ENCODE measurements at regions not wholly inside any gene's neighbourhood (a gene's known extent, or its start where the extent isn't known, plus 50 kb on each side); places are given as distances from the start of the nearest gene placed in this dataset.
"Not testable (repeated sequence)": the region's sequence is repeated elsewhere in the genome, so short reads cannot be mapped to it uniquely, and the experiment has no call there.

- DNase-seq (ENCODE audit: low read depth) = no peak
Measured at GRCh38 chr20:22819112-22819511, 216.0 kb upstream of the SSTR4 start.

DNA sequence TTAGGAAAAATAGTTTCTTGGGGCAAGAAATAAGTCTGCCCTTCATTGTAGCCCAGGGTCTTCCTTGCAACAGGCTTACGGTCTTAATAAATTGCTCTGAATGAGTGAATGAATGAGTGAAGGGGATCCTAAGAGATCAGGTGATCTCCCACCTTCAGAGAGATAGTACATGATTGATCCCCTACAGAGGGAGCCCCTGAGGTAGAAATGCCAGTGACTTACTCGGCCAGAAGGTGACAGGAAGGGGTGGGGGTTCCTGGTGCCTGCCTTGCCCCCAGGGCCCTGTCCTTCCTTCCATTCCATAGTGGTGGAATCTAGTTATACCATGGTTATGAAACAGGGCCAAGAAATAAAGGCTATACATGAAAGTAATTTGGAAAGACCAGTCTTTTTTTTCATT, 215.3 kb upstream of the SSTR4 start:
- no peak for DNase-seq (ENCODE audit: low read depth)

GRCh38 chr20:22821081-22821727, 213.9 kb upstream of the SSTR4 start:
- no peak for DNase-seq (ENCODE audit: low read depth)

- DNase-seq (ENCODE audit: low read depth) = no peak
Measured at GRCh38 chr20:22821796-22822195, 213.3 kb upstream of the SSTR4 start.

DNA sequence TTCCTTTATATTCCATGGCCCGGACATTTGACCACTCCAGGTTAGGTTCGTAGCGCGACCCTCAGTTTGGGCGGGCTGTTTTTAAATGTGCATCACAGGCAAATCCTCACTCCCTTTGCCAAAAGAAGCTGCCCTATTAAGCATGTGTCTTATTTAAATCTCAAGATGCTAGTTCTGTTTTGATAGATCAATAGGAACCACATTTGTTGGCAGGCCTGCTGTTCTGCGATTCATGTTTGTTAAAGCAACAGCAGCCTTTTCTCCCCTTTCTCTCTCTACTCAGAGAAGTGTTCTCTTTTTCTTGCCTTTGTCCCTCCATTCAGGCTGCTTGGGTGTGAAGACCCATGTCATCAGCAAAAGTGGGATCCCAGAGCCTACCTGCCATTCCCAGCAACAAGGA, 212.0 kb upstream of the SSTR4 start:
- no peak for DNase-seq (ENCODE audit: low read depth)

DNA sequence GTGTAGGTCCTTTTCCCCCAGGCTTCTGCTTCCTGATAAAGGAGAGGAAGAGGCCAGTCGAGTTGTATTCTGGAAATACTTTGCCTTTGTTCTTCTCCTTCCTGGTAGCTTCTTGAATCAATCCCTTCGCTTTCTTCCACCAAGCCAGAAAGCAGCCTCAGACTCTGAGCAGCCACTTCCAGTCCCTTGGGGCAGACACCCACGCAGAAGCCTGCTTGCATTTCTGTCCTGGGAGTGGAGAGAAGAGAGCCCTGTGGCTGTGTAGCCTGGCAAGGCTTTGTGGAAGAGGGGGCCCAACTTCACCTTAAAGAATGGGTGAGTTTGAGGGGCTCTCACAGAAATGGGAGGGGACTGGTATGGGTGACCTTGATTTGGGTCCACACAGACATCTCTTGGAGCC, 211.0 kb upstream of the SSTR4 start:
- no peak for DNase-seq (ENCODE audit: low read depth)

DNA sequence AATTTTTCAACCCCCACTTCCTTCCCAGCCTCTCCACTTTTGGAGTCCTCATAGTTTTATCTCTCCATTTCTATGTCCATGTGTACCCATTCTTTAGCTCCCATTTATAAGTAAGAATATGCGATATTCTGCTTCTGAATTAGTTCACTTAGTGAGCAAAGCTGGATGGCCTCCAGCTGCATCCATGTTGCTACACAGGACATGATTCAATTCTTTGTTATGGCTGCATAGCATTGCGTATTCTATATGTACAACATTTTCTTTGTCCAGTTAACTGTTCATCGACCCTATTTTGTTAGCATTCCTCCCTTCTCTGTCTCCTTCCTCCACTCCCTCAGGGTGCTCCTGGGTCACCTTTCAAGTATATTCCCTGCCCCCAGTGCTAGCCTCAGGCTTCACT, 210.0 kb upstream of the SSTR4 start:
- no peak for DNase-seq (ENCODE audit: low read depth)

GRCh38 chr20:22825546-22825945, 209.6 kb upstream of the SSTR4 start:
- DNase-seq (ENCODE audit: low read depth) = no peak

DNA sequence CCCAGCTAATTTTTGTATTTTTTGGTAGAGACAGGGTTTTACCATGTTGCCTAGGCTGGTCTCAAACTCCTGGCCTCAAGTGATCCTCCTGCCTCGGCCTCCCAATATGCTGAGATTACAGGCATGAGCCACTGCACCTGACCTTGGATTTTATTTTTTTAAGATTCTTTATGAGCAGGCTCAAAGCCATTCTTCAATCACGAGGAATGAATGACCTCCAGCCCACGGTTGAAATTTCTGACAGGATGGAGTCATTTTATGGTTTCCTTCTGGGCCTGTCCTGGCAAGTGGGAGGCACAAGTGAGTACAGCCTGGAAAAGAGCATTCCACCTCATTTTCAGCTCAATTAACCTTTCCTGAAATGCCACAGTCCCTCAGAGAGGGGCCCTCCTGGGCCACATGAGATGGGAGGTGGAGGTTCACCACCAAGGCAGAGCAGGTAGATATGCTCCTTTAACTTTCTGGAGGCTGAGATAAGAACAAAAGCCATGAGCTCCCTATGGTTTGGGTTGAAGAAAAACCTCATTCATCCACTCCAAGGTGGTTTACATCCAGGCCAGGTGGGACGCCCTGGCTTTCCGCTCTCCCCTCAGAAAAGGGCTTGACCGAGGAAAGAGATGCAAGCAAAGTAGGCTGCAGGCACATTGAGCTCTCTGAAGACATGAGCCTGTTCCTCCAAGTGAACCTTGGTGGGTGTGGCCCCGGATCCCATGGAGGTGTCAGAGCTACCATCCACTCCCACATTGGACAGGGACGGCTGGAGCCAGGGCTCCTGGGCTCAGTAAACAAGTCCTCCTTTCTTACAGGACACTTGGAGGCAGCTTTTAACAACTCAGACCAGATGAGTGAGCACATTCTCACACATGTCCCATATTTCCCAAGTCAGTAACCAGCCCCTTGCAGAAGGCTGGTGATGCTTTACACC, 208.5 kb upstream of the SSTR4 start:
- DNase-seq (ENCODE audit: low read depth) = no peak

GRCh38 chr20:22827916-22828315, 207.2 kb upstream of the SSTR4 start:
- DNase-seq (ENCODE audit: low read depth) = no peak

DNA sequence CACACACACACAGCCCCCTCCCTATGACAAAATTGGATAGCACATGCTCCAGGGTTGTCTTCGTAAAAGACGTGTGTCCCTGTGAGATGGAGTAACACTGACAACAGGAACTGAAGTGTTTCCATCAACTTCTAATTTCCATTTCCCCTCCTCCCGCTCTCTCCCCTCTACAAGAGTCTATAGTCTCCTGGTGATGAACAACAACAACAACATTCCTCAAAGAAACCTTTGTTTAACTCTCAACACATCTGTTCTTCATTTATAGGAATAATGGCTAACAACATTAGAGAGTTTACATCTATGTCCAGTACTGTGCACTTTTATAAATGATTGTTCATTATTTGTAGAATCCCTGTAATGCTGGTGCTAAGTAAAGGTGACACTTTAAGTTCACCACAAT, 205.8 kb upstream of the SSTR4 start:
- no peak for DNase-seq (ENCODE audit: low read depth)

GRCh38 chr20:22830138-22830537, 205.0 kb upstream of the SSTR4 start:
- no peak for DNase-seq (ENCODE audit: low read depth)

- not testable (repeated sequence) for DNase-seq (ENCODE audit: low read depth)
Measured at GRCh38 chr20:22830715-22831114, 204.4 kb upstream of the SSTR4 start.

- no peak for DNase-seq (ENCODE audit: low read depth)
Measured at GRCh38 chr20:22833851-22834250, 201.3 kb upstream of the SSTR4 start.

- no peak for DNase-seq (ENCODE audit: low read depth)
Measured at GRCh38 chr20:22834651-22835256, 200.4 kb upstream of the SSTR4 start.

DNA sequence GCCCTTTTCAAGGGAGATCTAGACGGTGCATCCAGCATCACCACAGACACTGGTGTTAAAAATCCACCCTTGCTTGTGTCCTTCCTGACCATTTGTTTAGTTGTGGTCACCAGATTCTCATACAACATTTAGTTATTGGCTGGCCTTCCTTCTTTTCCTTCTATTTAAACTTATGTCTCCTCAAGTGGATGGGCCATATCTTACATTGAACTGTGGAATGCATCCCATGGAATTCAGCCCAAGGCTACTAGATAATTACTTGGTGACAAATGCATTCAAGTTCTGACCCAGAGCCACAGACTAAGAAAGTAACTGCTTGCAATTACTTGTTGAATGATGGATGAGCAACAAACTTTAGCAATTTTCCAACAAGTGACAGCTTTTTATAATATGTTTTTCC, 198.9 kb upstream of the SSTR4 start:
- DNase-seq (ENCODE audit: low read depth) = no peak

GRCh38 chr20:22836877-22837276, 198.2 kb upstream of the SSTR4 start:
- DNase-seq (ENCODE audit: low read depth) = no peak

DNA sequence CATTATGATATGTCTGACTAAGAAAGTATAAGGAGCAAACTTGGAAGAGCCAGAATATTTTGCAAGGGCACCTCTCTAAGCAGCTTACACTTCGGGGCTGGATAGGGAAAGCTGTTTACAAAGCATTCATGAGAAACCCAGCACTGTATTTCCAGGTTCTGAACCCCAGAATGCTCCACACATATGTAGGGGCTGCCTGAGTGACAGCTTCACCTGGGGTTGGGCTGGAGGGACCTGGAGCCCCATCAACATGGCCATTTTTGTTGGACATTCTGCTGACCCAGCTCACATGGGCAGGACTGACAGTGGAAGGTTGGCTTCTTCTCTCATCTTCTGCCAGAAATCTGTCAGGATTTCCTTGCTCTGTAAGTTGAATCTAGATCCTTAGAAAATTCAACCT, 197.1 kb upstream of the SSTR4 start:
- DNase-seq (ENCODE audit: low read depth) = no peak

- no peak for DNase-seq (ENCODE audit: low read depth)
Measured at GRCh38 chr20:22841846-22842245, 193.3 kb upstream of the SSTR4 start.

GRCh38 chr20:22842793-22843192, 192.3 kb upstream of the SSTR4 start:
- no peak for DNase-seq (ENCODE audit: low read depth)

DNA sequence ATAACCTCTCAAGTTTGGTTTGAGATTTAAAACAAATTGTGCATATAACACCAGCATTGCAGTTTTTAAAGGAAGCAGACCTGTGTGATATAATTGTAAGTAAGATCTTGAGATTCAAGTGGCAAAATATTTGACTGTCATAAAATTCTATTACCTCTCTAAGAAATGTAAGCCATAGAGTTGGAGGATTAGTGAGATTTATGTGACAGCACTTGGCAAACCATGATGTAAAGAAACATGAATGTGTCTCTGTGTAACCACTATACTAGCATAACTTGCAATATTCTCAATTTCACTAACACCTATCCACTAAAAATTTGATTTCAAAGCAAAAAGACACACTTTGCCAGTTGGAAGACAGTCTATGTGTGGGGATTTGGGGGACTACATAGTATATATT, 190.2 kb upstream of the SSTR4 start:
- DNase-seq (ENCODE audit: low read depth) = no peak

DNA sequence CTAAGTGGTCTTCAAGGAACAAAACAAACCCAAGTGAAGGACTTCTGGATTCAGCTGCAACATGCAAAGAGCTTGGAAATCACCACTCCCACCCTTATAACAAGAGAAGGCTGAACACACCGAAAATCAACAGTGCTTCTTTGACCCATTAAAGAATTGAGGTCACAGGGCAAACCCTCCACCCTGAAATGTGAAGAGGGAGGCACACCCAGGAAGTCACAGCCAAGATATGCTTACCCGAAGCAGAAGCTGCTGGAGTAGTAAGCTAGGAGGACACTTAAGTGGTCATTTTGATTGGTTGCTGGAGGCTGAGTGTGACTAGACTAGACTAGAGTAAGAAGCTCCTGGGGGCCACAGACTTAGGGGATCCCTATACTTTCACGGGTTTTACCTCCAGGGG, 188.2 kb upstream of the SSTR4 start:
- no peak for DNase-seq (ENCODE audit: low read depth)

DNA sequence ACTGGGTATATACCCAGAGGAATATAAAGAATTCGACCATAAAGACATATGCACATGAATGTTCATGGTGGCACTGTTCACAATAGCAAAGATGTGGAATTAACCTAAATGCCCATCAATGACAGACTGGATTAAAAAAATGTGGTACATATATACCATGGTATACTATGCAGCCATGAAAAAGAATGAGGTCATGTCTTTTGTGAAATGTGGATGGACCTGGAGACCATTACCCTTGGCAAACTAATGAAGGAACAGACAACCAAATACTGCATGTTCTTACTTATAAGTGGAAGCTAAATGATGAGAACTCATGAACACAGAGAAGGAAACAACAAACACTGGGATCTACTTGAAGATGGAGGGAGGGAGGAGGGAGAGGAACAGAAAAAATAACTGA, 186.7 kb upstream of the SSTR4 start:
- DNase-seq (ENCODE audit: low read depth) = no peak
